Erythroblast (primary cell): ENCODE measurements at regions not wholly inside any gene's neighbourhood (a gene's known extent, or its start where the extent isn't known, plus 50 kb on each side); places are given as distances from the start of the nearest gene placed in this dataset.

Source experiments
- GATA1 ChIP-seq: IDR thresholded peaks from 2 replicates; pipeline ENCODE4 v1.6.1; 2011; ENCODE audit warnings: low read depth, mild to moderate bottlenecking, control low read depth, low read length, moderate library complexity
- POLR2A ChIP-seq: IDR thresholded peaks from 2 replicates; pipeline ENCODE4 v1.6.1; 2011; ENCODE audit warnings: mild to moderate bottlenecking, low read length

DNA sequence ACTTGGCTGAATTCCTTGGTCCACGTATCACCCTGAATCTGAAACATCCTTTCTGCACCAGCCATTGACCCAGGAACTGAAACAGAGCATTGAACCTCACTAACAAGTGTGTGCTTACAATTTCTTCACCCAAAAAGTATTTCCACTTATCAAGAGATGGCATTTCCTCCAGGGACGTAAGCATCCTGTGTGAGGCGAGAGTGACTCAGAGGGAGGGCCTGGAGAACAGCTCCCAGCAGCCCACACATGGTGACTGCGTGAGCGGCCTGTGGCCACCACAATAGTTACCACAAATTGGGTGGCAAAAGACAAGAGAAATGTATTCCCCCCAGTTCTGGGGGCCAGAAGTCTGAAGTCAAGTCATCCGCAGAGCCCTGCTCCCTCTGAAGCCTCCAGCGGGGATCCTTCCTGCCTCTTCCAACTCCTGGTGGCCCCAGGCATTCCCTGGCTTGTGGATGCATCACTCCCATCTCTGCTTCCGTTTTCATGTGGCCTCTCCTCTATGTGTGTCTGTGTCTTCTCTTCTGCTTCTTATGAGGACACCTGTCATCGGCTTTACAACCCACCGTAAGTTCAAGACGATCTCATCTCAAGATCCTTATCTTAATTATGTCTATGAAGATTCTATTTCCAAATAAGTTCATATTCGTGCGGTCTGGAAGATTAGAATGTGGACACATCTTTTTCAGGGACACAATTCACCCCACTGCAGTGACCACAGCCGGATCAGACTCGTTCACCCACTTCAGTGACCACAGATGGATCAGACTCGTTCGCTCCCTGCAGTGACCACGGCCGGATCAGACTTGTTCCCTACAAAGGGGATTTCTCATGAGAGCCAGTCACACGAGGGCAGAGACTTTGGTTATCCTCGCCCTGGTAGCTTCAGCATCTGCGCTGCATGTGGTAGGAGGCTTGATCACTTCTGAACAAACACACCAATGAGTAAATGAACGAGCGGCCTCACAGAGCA, 122.6 kb upstream of the FOXF1 start:
- TF ChIP-seq POLR2A (no peak), GATA1 (no peak)
